HepG2 (cell line): ENCODE measurements at regions not wholly inside any gene's neighbourhood (a gene's known extent, or its start where the extent isn't known, plus 50 kb on each side); places are given as distances from the start of the nearest gene placed in this dataset.

Experiments used
- ATAC-seq: fragments of 200-7000 bp; cut with Tn5 transposase; 3 replicates; pipeline ENCODE4 v1.9.1; 2020; ENCODE audit warnings: mild to moderate bottlenecking, moderate library complexity
- BruUV-seq: library from RNA; stranded (reverse); fragments of 400-500 nt; replicated peaks from 2 replicates; lab custom pipeline; 2021; lab: Mats Ljungman, UMichigan
- CTCF ChIA-PET: fragments of 300-600 bp; formaldehyde crosslinking; extraction: SDS; loops from one replicate; lab custom pipeline; 2021; ENCODE audit warnings: low total read pairs, inconsistent platforms, low intra/inter-chr PET ratio; lab: Yijun Ruan, JAX
- POLR2A ChIA-PET: fragments of 350-600 bp; sonication (Branson Sonifier 250); formaldehyde crosslinking; loops from one replicate; lab custom pipeline; 2020; ENCODE audit warnings: antibody characterized with exemption, inconsistent platforms; lab: Yijun Ruan, JAX
- DNase-seq: peaks from one replicate; pipeline ENCODE4 v3.0.0-alpha.2; 2015; ENCODE audit warnings: low spot score
- FAIRE-seq: peaks from 3 replicates; lab custom pipeline; 2011; peaks lifted over from hg19 to GRCh38; lab: Jason Lieb, UNC
- H2AFZ ChIP-seq: one replicate; pipeline ENCODE4 v1.6.1; 2011; ENCODE audit warnings: low read length, inconsistent platforms
- H3K27ac ChIP-seq: fragments of 300-600 bp; 3 replicates; pipeline ENCODE4 v1.8.0; 2011; ENCODE audit warnings: mixed run types, mild to moderate bottlenecking, mixed read lengths, low read length, inconsistent platforms; ENCODE audit not compliant: insufficient read depth; ENCODE audit errors: extremely low read length
- H3K27me3 ChIP-seq, 2 experiments: fragments of 200-600 bp in 1 of 2; 2 replicates in 1 of 2; 3 replicates in 1 of 2; pipeline versions ENCODE4 v1.6.0 to v1.8.0; 2011; ENCODE audit warnings: low read length in 2 of 2, mild to moderate bottlenecking in 2 of 2, moderate library complexity in 2 of 2, inconsistent platforms in 1 of 2; ENCODE audit not compliant: insufficient read depth in 2 of 2, control insufficient read depth in 1 of 2
- H3K36me3 ChIP-seq, 2 experiments: fragments of 200-600 bp in 1 of 2; replicated peaks in 1 of 2; 2 replicates in 1 of 2; 3 replicates in 1 of 2; pipeline versions ENCODE4 v1.5.1 to v1.8.0; 2011; ENCODE audit warnings: low read length in 2 of 2, inconsistent platforms in 1 of 2; ENCODE audit not compliant: insufficient read depth in 2 of 2, control insufficient read depth in 1 of 2
- H3K4me1 ChIP-seq: 2 replicates; pipeline ENCODE4 v1.5.1; 2012; ENCODE audit warnings: low read length, inconsistent platforms; ENCODE audit not compliant: insufficient read depth
- H3K4me2 ChIP-seq: 2 replicates; pipeline ENCODE4 v1.6.0; 2011; ENCODE audit warnings: low read depth, low read length, inconsistent platforms
- H3K4me3 ChIP-seq, 3 experiments: fragments of 200-600 bp in 1 of 3; sonication (generic), shearing (Covaris generic) in 1 of 3; replicated peaks in 1 of 3; 2 replicates each; pipeline ENCODE4 v1.5.1; 2011 to 2016; ENCODE audit warnings: low read length in 3 of 3, inconsistent platforms in 2 of 3, low read depth in 2 of 3, mild to moderate bottlenecking in 2 of 3, control low read depth in 1 of 3, mixed read lengths in 1 of 3; ENCODE audit not compliant: insufficient read depth in 1 of 3
- H3K79me2 ChIP-seq: one replicate; pipeline ENCODE4 v1.6.1; 2011; ENCODE audit warnings: low read length, inconsistent platforms; ENCODE audit not compliant: insufficient read depth
- H3K9ac ChIP-seq: 2 replicates; pipeline ENCODE4 v1.6.0; 2011; ENCODE audit warnings: mild to moderate bottlenecking, low read depth, low read length, inconsistent platforms; ENCODE audit not compliant: insufficient read depth
- H3K9me3 ChIP-seq: 2 replicates; pipeline ENCODE4 v1.5.1; 2012; ENCODE audit warnings: mild to moderate bottlenecking, low read length
- H4K20me1 ChIP-seq: 2 replicates; pipeline ENCODE4 v1.6.0; 2011; ENCODE audit warnings: inconsistent platforms, mild to moderate bottlenecking, low read length, moderate library complexity; ENCODE audit not compliant: insufficient read depth
- GATAD2A ChIP-seq: IDR thresholded peaks from 2 replicates; pipeline ENCODE4 v1.6.1; 2016
- MAFF ChIP-seq: IDR thresholded peaks from 2 replicates; pipeline ENCODE4 v1.6.1; 2011; ENCODE audit warnings: low read depth, low read length, improper control_type of control experiment
- MIER3 ChIP-seq: IDR thresholded peaks from 2 replicates; pipeline ENCODE4 v1.6.1; 2016; ENCODE audit warnings: missing compliant biosample characterization, borderline replicate concordance
- NFE2L1 ChIP-seq: sonication (generic); formaldehyde crosslinking; IDR thresholded peaks from 2 replicates; pipeline ENCODE4 v1.4.0; 2020; ENCODE audit warnings: missing genetic modification reagents, mild to moderate bottlenecking, borderline replicate concordance
- PCBP2 ChIP-seq: fragments of 200-400 bp; formaldehyde crosslinking; optimal IDR thresholded peaks from 2 replicates; pipeline ENCODE3; 2018; ENCODE audit warnings: low read length, low read depth; ENCODE audit not compliant: poor library complexity, severe bottlenecking
- ZBTB21 ChIP-seq: sonication (generic); formaldehyde crosslinking; IDR thresholded peaks from 2 replicates; pipeline ENCODE4 v1.4.0; 2020; ENCODE audit warnings: missing genetic modification reagents
- ZFP41 ChIP-seq: sonication (generic); formaldehyde crosslinking; IDR thresholded peaks from 2 replicates; pipeline ENCODE4 v1.4.0; 2020; ENCODE audit warnings: mild to moderate bottlenecking, missing genetic modification reagents, borderline replicate concordance
- ZNF121 ChIP-seq: sonication (generic); formaldehyde crosslinking; IDR thresholded peaks from 2 replicates; pipeline ENCODE4 v1.5.0; 2020; ENCODE audit warnings: mild to moderate bottlenecking, missing genetic modification reagents
- ZNF335 ChIP-seq: sonication (generic); formaldehyde crosslinking; IDR thresholded peaks from 2 replicates; pipeline ENCODE4 v1.4.0; 2020; ENCODE audit warnings: missing genetic modification reagents
- ZNF75D ChIP-seq: sonication (generic); formaldehyde crosslinking; IDR thresholded peaks from 2 replicates; pipeline ENCODE4 v1.8.1; 2023; ENCODE audit warnings: missing genetic modification reagents, mild to moderate bottlenecking, borderline replicate concordance
- WGBS: methylation state at CpG from one replicate; pipeline ENCODE4 v1.1.6; 2017; ENCODE audit warnings: low lambda C conversion rate; 5-methylcytosine and 5-hydroxymethylcytosine counted together
- in situ Hi-C: cut with HindIII; loops from 2 replicates; pipeline ENCODE4 v1.10.0; 2017; ENCODE audit warnings: low pct_unique_long_range_greater_than_20kb; ENCODE audit not compliant: extremely low pct_ligation_motif_present
- intact Hi-C: fragments of 100-400 bp; cut with micrococcal nuclease; formaldehyde crosslinking; loops from one replicate; pipeline ENCODE4 v1.10.0; 2022; ENCODE audit not compliant: unreplicated experiment
- TF ChIP-seq, protein P1 (sequence below): sonication (generic); formaldehyde crosslinking; conservative IDR thresholded peaks from 2 replicates; pipeline ENCODE4 v1.4.0; 2020; ENCODE audit warnings: mild to moderate bottlenecking, missing genetic modification reagents, moderate library complexity
- TF ChIP-seq, protein P2 (sequence below): IDR thresholded peaks from 2 replicates; pipeline ENCODE4 v1.6.1; 2016; ENCODE audit warnings: missing compliant biosample characterization, missing genetic modification reagents, borderline replicate concordance
- TF ChIP-seq, protein P3 (sequence below): sonication (generic); formaldehyde crosslinking; IDR thresholded peaks from 2 replicates; pipeline ENCODE4 v1.4.0; 2020; ENCODE audit warnings: missing genetic modification reagents

DNA sequence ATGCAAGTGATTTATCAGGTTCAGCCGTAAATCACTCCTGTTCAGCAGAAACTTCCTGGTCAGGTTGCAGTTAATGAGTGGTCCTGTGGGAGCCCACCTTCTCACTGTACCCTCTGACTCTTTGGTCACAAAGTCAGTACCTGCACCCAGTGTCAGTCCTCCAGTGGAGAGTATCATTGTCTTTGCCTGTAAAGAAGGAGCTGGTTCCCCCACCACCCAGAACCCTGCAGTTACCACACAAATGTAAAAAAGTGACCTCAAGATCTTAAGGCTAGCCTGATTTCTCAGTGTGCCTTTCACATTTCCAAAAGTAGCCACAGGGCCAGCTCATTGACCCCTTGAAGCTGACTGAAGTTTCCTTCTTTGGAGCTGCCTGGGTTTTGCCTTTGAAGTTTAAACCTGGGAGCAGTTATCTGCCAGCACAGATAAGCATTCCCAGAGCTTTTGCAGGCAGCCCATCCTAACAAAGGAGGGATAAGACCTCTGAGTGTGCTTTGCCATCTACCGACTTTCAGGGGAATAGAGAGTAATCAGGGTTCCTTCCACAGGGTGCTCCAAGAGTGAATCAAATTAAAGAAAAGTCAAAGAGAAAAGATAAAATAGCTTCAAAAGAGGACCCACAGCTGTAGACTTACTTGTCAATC, 725.2 kb downstream of the CPS1 start:
- TF ChIP-seq GATAD2A (CRISPR knock-in tag) = no peak
- no peak for TF ChIP-seq ZFP41 (CRISPR knock-in tag)
- TF ChIP-seq ZBTB21 (CRISPR knock-in tag) = no peak
- TF ChIP-seq ZNF121 (CRISPR knock-in tag) = no peak
- no peak for TF ChIP-seq NFE2L1 (CRISPR knock-in tag)
- no peak for TF ChIP-seq MIER3 (CRISPR knock-in tag)
- TF ChIP-seq, protein P1, sequence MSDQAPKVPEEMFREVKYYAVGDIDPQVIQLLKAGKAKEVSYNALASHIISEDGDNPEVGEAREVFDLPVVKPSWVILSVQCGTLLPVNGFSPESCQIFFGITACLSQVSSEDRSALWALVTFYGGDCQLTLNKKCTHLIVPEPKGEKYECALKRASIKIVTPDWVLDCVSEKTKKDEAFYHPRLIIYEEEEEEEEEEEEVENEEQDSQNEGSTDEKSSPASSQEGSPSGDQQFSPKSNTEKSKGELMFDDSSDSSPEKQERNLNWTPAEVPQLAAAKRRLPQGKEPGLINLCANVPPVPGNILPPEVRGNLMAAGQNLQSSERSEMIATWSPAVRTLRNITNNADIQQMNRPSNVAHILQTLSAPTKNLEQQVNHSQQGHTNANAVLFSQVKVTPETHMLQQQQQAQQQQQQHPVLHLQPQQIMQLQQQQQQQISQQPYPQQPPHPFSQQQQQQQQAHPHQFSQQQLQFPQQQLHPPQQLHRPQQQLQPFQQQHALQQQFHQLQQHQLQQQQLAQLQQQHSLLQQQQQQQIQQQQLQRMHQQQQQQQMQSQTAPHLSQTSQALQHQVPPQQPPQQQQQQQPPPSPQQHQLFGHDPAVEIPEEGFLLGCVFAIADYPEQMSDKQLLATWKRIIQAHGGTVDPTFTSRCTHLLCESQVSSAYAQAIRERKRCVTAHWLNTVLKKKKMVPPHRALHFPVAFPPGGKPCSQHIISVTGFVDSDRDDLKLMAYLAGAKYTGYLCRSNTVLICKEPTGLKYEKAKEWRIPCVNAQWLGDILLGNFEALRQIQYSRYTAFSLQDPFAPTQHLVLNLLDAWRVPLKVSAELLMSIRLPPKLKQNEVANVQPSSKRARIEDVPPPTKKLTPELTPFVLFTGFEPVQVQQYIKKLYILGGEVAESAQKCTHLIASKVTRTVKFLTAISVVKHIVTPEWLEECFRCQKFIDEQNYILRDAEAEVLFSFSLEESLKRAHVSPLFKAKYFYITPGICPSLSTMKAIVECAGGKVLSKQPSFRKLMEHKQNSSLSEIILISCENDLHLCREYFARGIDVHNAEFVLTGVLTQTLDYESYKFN (CRISPR knock-in tag) = no peak
- TF ChIP-seq MAFF = no peak
- TF ChIP-seq, protein P2, sequence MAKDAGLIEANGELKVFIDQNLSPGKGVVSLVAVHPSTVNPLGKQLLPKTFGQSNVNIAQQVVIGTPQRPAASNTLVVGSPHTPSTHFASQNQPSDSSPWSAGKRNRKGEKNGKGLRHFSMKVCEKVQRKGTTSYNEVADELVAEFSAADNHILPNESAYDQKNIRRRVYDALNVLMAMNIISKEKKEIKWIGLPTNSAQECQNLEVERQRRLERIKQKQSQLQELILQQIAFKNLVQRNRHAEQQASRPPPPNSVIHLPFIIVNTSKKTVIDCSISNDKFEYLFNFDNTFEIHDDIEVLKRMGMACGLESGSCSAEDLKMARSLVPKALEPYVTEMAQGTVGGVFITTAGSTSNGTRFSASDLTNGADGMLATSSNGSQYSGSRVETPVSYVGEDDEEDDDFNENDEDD (CRISPR knock-in tag) = no peak
- TF ChIP-seq, protein P3, sequence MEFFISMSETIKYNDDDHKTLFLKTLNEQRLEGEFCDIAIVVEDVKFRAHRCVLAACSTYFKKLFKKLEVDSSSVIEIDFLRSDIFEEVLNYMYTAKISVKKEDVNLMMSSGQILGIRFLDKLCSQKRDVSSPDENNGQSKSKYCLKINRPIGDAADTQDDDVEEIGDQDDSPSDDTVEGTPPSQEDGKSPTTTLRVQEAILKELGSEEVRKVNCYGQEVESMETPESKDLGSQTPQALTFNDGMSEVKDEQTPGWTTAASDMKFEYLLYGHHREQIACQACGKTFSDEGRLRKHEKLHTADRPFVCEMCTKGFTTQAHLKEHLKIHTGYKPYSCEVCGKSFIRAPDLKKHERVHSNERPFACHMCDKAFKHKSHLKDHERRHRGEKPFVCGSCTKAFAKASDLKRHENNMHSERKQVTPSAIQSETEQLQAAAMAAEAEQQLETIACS = no peak
- TF ChIP-seq ZNF75D (CRISPR knock-in tag) = no peak
- TF ChIP-seq PCBP2 = no peak
- no peak for TF ChIP-seq ZNF335 (CRISPR knock-in tag)
- TF ChIP-seq, all 625 proteins: peak for 0
- 6% methylated on average over 2 of the region's 2 CpGs for WGBS
- BruUV-seq = no TSS peak
- FAIRE-seq = no peak
- Histone ChIP-seq H3K9me3 (no peaks in the 10 kb centered on the region), H3K4me1 (no peaks in the 10 kb centered on the region), H3K4me3 (no peak overlapping the region), H3K9ac (no peak overlapping the region), H3K4me2 (no peak overlapping the region), H2AFZ (no peak overlapping the region), H3K27me3 (no peaks in the 10 kb centered on the region), H3K79me2 (no peaks in the 10 kb centered on the region), H3K27ac (no peak overlapping the region), H3K36me3 (no peaks in the 10 kb centered on the region), H4K20me1 (no peaks in the 10 kb centered on the region)
- in situ Hi-C loops = no loop called here
- CTCF ChIA-PET = no interaction called here
- intact Hi-C loops = no loop called here
- DNase-seq = no peak
- ATAC-seq = 0 out of 3 replicates have a peak, but pooled peaks have one; percentile 23
- POLR2A ChIA-PET = no interaction called here
